GM23338 (cell line): ENCODE measurements at regions not wholly inside any gene's neighbourhood (a gene's known extent, or its start where the extent isn't known, plus 50 kb on each side); places are given as distances from the start of the nearest gene placed in this dataset.

Source experiments
- ATAC-seq: fragments of 200-7000 bp; cut with Tn5 transposase; 3 replicates; pipeline ENCODE4 v1.9.1; 2020
- DNase-seq: peaks from one replicate; pipeline ENCODE4 v3.0.0-alpha.2; 2015; ENCODE audit warnings: low spot score
- H2AFZ ChIP-seq: fragments of 200-600 bp; sonication (generic); 2 replicates; pipeline ENCODE4 v1.8.0; 2016; ENCODE audit warnings: antibody characterized with exemption, mild to moderate bottlenecking, moderate library complexity
- H3F3A ChIP-seq: fragments of 200-600 bp; sonication (generic); replicated peaks from 2 replicates; pipeline ENCODE4 v1.8.0; 2017; ENCODE audit warnings: antibody characterized with exemption, mixed run types, low read depth
- H3K27ac ChIP-seq: fragments of 200-600 bp; sonication (generic); 2 replicates; pipeline ENCODE4 v1.6.1; 2016; ENCODE audit warnings: low read depth
- H3K27me3 ChIP-seq: fragments of 200-600 bp; sonication (generic); 2 replicates; pipeline ENCODE4 v1.8.0; 2016; ENCODE audit warnings: mild to moderate bottlenecking, mixed run types, moderate library complexity; ENCODE audit not compliant: insufficient read depth
- H3K36me3 ChIP-seq: fragments of 200-600 bp; sonication (generic); 2 replicates; pipeline ENCODE4 v1.8.0; 2016; ENCODE audit warnings: mild to moderate bottlenecking; ENCODE audit not compliant: insufficient read depth
- H3K4me1 ChIP-seq: fragments of 200-600 bp; sonication (generic); 2 replicates; pipeline ENCODE4 v1.8.0; 2016; ENCODE audit warnings: mild to moderate bottlenecking, moderate library complexity; ENCODE audit not compliant: insufficient read depth
- H3K4me2 ChIP-seq: fragments of 200-600 bp; sonication (generic); 2 replicates; pipeline ENCODE4 v1.7.1; 2017; ENCODE audit warnings: mixed run types
- H3K4me3 ChIP-seq: fragments of 200-600 bp; sonication (generic); 2 replicates; pipeline ENCODE4 v1.6.1; 2016; ENCODE audit warnings: mixed run types
- H3K79me2 ChIP-seq: fragments of 200-600 bp; sonication (generic); replicated peaks from 2 replicates; pipeline ENCODE4 v1.8.0; 2017; ENCODE audit warnings: mild to moderate bottlenecking; ENCODE audit not compliant: insufficient read depth
- H3K9me2 ChIP-seq: fragments of 200-600 bp; sonication (generic); 2 replicates; pipeline ENCODE4 v1.8.0; 2017; ENCODE audit not compliant: insufficient read depth
- H4K20me1 ChIP-seq: fragments of 200-600 bp; sonication (generic); replicated peaks from 2 replicates; pipeline ENCODE4 v1.8.0; 2017; ENCODE audit warnings: mild to moderate bottlenecking; ENCODE audit not compliant: insufficient read depth
- H3K27ac Mint-ChIP-seq: 2 replicates; pipeline ENCODE4 v1.8.0; 2020; ENCODE audit warnings: inconsistent platforms, mild to moderate bottlenecking, moderate library complexity, mixed read lengths
- H3K27me3 Mint-ChIP-seq: 3 replicates; pipeline ENCODE4 v1.8.0; 2022; ENCODE audit warnings: low read depth, mild to moderate bottlenecking, moderate library complexity, mixed read lengths, inconsistent platforms; ENCODE audit not compliant: insufficient read depth, poor library complexity
- H3K36me3 Mint-ChIP-seq: 3 replicates; pipeline ENCODE4 v1.8.0; 2021; ENCODE audit warnings: low read depth, mild to moderate bottlenecking, inconsistent platforms, moderate library complexity, mixed read lengths
- H3K4me1 Mint-ChIP-seq: 3 replicates; pipeline ENCODE4 v1.8.0; 2020; ENCODE audit warnings: mild to moderate bottlenecking, inconsistent platforms, mixed read lengths
- H3K4me3 Mint-ChIP-seq: 3 replicates; pipeline ENCODE4 v1.8.0; 2021; ENCODE audit warnings: moderate library complexity, mild to moderate bottlenecking, inconsistent platforms, mixed read lengths
- H3K9me3 Mint-ChIP-seq: 3 replicates; pipeline ENCODE4 v1.8.0; 2020; ENCODE audit warnings: moderate library complexity, mild to moderate bottlenecking, inconsistent platforms, mixed read lengths
- CREB1 ChIP-seq: fragments of 250-450 bp; sonication (Bioruptor Pico); IDR thresholded peaks from 2 replicates; pipeline ENCODE4 v1.5.0; 2020; ENCODE audit warnings: low read depth, mild to moderate bottlenecking, moderate library complexity
- CTCF ChIP-seq, 2 experiments: fragments of 200-600 bp in 1 of 2; sonication (generic) in 1 of 2; conservative IDR thresholded peaks; 2 replicates each; pipeline versions ENCODE4 v1.5.1 to v1.6.1; 2016 to 2017; ENCODE audit warnings: antibody characterized with exemption in 2 of 2, low read depth in 2 of 2, mild to moderate bottlenecking in 2 of 2, moderate library complexity in 1 of 2
- EZH2 ChIP-seq: fragments of 200-600 bp; sonication (generic); IDR thresholded peaks from one replicate; pipeline ENCODE4 v1.8.0; 2017; ENCODE audit warnings: antibody characterized with exemption, mild to moderate bottlenecking, low read depth; ENCODE audit not compliant: unreplicated experiment
- EZH2phosphoT487 ChIP-seq: fragments of 200-600 bp; sonication (generic); IDR thresholded peaks from one replicate; pipeline ENCODE4 v1.8.1; 2018; ENCODE audit warnings: antibody characterized with exemption; ENCODE audit not compliant: unreplicated experiment
- JUNB ChIP-seq: IDR thresholded peaks from one replicate; pipeline ENCODE4 v1.6.1; 2016; ENCODE audit warnings: antibody characterized with exemption; ENCODE audit not compliant: unreplicated experiment
- NANOG ChIP-seq: IDR thresholded peaks from 2 replicates; pipeline ENCODE4 v1.6.1; 2016; ENCODE audit warnings: antibody characterized with exemption, borderline replicate concordance
- POLR2AphosphoS5 ChIP-seq: IDR thresholded peaks from 2 replicates; pipeline ENCODE4 v1.6.1; 2016; ENCODE audit warnings: antibody characterized with exemption, low read depth
- REST ChIP-seq: IDR thresholded peaks from one replicate; pipeline ENCODE4 v1.6.1; 2018; ENCODE audit warnings: antibody characterized with exemption; ENCODE audit not compliant: unreplicated experiment
- STAT1 ChIP-seq: IDR thresholded peaks from one replicate; pipeline ENCODE4 v1.6.1; 2016; ENCODE audit warnings: antibody characterized with exemption; ENCODE audit not compliant: unreplicated experiment
- ZNF114 ChIP-seq: fragments of 250-450 bp; sonication (Bioruptor Pico); IDR thresholded peaks from 2 replicates; pipeline ENCODE4 v1.5.0; 2020; ENCODE audit warnings: mild to moderate bottlenecking, moderate library complexity
- ZNF331 ChIP-seq: fragments of 250-450 bp; sonication (Bioruptor Pico); IDR thresholded peaks from 2 replicates; pipeline ENCODE4 v1.5.0; 2020; ENCODE audit warnings: low read depth, mild to moderate bottlenecking, moderate library complexity
- TF ChIP-seq, protein P1 (sequence below): fragments of 250-450 bp; sonication (Bioruptor Pico); IDR thresholded peaks from 2 replicates; pipeline ENCODE4 v1.5.0; 2020; ENCODE audit warnings: mild to moderate bottlenecking, moderate library complexity

DNA sequence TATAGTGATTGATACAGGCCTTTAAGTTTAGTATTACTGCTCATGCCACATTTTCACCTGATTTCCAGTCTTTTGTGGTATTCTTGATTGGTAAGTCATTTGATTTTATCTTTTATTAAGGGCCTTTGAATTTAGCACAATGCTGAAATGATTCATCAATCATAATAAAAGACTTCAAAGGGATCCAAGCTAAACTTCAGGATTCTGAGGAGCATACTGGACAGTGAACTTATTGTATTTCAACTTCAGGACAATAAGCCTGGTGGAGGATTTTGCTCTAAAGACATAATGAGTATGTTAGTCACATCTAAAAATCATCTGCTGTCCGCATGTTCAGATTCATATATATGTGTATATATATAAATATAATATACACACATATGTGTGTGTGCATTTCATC lies 233.3 kb downstream of the SETD4 start (continued):
- TF ChIP-seq REST (no peak), NANOG (no peak), ZNF114 (CRISPR knock-in tag) (no peak), CREB1 (no peak), JUNB (no peak), EZH2 (no peak), ZNF331 (CRISPR knock-in tag) (no peak)

DNA sequence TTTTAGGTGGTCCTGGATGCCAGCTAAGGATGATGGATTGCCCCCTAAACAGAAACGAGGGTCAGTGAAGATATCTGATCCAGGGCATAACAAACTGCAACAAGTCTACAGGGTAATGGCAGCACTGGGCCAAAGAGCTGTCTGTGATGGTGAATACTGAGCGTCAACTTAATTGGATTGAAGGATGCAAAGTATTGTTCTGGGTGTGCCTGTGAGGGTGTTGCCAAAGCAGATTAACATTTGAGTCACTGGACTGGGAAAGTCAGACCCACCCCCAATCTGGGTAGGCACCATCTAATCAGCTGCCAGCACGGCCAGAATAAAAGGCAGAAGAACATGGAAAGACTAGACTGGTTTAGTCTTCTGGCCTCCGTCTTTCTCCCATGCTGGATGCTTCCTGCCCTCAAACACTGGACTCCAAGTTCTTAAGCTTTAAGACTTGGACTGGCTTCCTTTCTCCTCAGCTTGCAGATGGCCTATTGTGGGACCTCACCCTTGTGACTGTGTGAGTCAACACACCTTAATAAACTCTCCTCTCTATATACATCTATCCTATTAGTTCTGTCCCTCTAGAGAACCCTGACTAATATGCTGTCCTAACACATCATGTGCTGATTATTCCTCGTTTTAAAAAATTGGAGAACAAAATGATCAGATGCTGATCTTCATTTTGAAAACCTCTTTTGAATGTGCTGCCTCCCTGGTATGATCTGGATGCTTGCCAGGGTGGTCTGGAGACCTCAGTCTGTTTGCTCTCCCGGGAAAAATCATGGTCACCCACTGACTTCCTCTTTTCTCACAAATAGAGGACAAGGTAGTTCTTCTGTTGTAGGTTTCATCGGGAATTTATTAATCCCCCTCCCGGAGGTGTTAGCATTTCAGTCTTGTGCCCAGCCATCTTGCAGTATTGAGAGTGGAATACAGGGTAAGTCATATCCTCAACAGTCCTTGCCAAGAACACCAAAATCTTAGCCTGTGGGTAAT lies 234.7 kb downstream of the SETD4 start:
- Mint-ChIP-seq H3K4me1 (peaks cover 9% of the 10 kb centered on the region), H3K27ac (no peak overlapping the region), H3K27me3 (peaks cover 4% of the 10 kb centered on the region), H3K9me3 (peaks cover 5% of the 10 kb centered on the region; the same call in 1 of the 3 replicates), H3K36me3 (no peaks in the 10 kb centered on the region; the same call in 2 of the 3 replicates), H3K4me3 (no peak overlapping the region)
- Histone ChIP-seq H3K4me2 (no peak overlapping the region), H3K9me2 (no peaks in the 10 kb centered on the region), H3F3A (no peaks in the 10 kb centered on the region), H3K27ac (no peak overlapping the region), H3K36me3 (no peaks in the 10 kb centered on the region), H4K20me1 (no peaks in the 10 kb centered on the region), H3K4me1 (no peaks in the 10 kb centered on the region), H3K4me3 (no peak overlapping the region), H2AFZ (no peak overlapping the region), H3K79me2 (no peaks in the 10 kb centered on the region), H3K27me3 (no peaks in the 10 kb centered on the region)
- ATAC-seq (no peak), DNase-seq (no peak)
- TF ChIP-seq STAT1: no peak
- TF ChIP-seq ZNF331 (CRISPR knock-in tag): no peak
- TF ChIP-seq NANOG: no peak
- no peak for TF ChIP-seq CTCF (conservative IDR thresholded peaks at IDR 0.05; ENCODE audit: low read depth in 2 of 2)
- TF ChIP-seq POLR2AphosphoS5: no peak
- TF ChIP-seq EZH2: no peak
- TF ChIP-seq JUNB: no peak
- TF ChIP-seq, protein P1, sequence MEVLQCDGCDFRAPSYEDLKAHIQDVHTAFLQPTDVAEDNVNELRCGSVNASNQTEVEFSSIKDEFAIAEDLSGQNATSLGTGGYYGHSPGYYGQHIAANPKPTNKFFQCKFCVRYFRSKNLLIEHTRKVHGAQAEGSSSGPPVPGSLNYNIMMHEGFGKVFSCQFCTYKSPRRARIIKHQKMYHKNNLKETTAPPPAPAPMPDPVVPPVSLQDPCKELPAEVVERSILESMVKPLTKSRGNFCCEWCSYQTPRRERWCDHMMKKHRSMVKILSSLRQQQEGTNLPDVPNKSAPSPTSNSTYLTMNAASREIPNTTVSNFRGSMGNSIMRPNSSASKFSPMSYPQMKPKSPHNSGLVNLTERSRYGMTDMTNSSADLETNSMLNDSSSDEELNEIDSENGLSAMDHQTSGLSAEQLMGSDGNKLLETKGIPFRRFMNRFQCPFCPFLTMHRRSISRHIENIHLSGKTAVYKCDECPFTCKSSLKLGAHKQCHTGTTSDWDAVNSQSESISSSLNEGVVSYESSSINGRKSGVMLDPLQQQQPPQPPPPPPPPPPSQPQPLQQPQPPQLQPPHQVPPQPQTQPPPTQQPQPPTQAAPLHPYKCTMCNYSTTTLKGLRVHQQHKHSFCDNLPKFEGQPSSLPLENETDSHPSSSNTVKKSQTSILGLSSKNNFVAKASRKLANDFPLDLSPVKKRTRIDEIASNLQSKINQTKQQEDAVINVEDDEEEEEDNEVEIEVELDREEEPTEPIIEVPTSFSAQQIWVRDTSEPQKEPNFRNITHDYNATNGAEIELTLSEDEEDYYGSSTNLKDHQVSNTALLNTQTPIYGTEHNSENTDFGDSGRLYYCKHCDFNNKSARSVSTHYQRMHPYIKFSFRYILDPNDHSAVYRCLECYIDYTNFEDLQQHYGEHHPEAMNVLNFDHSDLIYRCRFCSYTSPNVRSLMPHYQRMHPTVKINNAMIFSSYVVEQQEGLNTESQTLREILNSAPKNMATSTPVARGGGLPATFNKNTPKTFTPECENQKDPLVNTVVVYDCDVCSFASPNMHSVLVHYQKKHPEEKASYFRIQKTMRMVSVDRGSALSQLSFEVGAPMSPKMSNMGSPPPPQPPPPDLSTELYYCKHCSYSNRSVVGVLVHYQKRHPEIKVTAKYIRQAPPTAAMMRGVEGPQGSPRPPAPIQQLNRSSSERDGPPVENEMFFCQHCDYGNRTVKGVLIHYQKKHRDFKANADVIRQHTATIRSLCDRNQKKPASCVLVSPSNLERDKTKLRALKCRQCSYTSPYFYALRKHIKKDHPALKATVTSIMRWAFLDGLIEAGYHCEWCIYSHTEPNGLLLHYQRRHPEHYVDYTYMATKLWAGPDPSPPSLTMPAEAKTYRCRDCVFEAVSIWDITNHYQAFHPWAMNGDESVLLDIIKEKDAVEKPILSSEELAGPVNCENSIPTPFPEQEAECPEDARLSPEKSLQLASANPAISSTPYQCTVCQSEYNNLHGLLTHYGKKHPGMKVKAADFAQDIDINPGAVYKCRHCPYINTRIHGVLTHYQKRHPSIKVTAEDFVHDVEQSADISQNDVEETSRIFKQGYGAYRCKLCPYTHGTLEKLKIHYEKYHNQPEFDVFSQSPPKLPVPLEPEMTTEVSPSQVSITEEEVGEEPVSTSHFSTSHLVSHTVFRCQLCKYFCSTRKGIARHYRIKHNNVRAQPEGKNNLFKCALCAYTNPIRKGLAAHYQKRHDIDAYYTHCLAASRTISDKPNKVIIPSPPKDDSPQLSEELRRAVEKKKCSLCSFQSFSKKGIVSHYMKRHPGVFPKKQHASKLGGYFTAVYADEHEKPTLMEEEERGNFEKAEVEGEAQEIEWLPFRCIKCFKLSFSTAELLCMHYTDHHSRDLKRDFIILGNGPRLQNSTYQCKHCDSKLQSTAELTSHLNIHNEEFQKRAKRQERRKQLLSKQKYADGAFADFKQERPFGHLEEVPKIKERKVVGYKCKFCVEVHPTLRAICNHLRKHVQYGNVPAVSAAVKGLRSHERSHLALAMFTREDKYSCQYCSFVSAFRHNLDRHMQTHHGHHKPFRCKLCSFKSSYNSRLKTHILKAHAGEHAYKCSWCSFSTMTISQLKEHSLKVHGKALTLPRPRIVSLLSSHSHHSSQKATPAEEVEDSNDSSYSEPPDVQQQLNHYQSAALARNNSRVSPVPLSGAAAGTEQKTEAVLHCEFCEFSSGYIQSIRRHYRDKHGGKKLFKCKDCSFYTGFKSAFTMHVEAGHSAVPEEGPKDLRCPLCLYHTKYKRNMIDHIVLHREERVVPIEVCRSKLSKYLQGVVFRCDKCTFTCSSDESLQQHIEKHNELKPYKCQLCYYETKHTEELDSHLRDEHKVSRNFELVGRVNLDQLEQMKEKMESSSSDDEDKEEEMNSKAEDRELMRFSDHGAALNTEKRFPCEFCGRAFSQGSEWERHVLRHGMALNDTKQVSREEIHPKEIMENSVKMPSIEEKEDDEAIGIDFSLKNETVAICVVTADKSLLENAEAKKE: no peak
- TF ChIP-seq EZH2phosphoT487: no peak
